ENCODE measurements at regions not wholly inside any gene's neighbourhood (a gene's known extent, or its start where the extent isn't known, plus 50 kb on each side); places are given as distances from the start of the nearest gene placed in this dataset.

GRCh38 chr2:226059961-226060627 lies 660.6 kb downstream of the NYAP2 start:
- no peak overlapping the region for H3K27ac ChIP-seq (ENCODE audit: insufficient read length, low read depth, low read length)
- no peaks in the 10 kb centered on the region for H3K23me2 ChIP-seq (ENCODE audit: insufficient read length, low read depth, low read length, poor library complexity, severe bottlenecking)
- H3K4me2 ChIP-seq (ENCODE audit: insufficient read depth, insufficient read length, low read length), result no peak overlapping the region
- no peak overlapping the region for H3T11ph ChIP-seq (ENCODE audit: low read length)
- no peaks in the 10 kb centered on the region for H3K9me3 Mint-ChIP-seq
- no peak overlapping the region for H2BK20ac ChIP-seq (ENCODE audit: low read depth, low read length, poor library complexity, severe bottlenecking)
- WGBS (ENCODE audit: extremely low coverage, insufficient read length, low lambda C conversion rate), result no CpG with 5 or more reads among the region's 3 CpGs
- TF ChIP-seq, protein P1, sequence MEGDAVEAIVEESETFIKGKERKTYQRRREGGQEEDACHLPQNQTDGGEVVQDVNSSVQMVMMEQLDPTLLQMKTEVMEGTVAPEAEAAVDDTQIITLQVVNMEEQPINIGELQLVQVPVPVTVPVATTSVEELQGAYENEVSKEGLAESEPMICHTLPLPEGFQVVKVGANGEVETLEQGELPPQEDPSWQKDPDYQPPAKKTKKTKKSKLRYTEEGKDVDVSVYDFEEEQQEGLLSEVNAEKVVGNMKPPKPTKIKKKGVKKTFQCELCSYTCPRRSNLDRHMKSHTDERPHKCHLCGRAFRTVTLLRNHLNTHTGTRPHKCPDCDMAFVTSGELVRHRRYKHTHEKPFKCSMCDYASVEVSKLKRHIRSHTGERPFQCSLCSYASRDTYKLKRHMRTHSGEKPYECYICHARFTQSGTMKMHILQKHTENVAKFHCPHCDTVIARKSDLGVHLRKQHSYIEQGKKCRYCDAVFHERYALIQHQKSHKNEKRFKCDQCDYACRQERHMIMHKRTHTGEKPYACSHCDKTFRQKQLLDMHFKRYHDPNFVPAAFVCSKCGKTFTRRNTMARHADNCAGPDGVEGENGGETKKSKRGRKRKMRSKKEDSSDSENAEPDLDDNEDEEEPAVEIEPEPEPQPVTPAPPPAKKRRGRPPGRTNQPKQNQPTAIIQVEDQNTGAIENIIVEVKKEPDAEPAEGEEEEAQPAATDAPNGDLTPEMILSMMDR (conservative IDR thresholded peaks at IDR 0.05), result no peak
- no peak overlapping the region for H4K8ac ChIP-seq (replicated peaks; ENCODE audit: insufficient read length, low read depth, low read length)
- no peaks in the 10 kb centered on the region for H3K4me1 ChIP-seq (ENCODE audit: insufficient read depth, low read length)
- H3K79me1 ChIP-seq (ENCODE audit: insufficient read depth, low read depth, low read length, poor library complexity, severe bottlenecking), result no peaks in the 10 kb centered on the region
- no peak overlapping the region for H3K4ac ChIP-seq (ENCODE audit: low read depth, low read length)
- no peaks in the 10 kb centered on the region for H3K36me3 Mint-ChIP-seq (ENCODE audit: insufficient read depth in 1 of 3, low read depth in 3 of 3)
- no peaks in the 10 kb centered on the region for H3K79me2 ChIP-seq (ENCODE audit: insufficient read depth, low read length)
- no peak overlapping the region for H3K4me3 Mint-ChIP-seq
- no peak overlapping the region for H4K5ac ChIP-seq (ENCODE audit: insufficient read length, low read depth, low read length)
- no peaks in the 10 kb centered on the region for H4K20me1 ChIP-seq (ENCODE audit: control insufficient read depth, insufficient read depth, insufficient read length)
- no peak overlapping the region for H3K18ac ChIP-seq (ENCODE audit: insufficient read length, low read depth, low read length)
- no peak overlapping the region for H3K14ac ChIP-seq (ENCODE audit: insufficient read depth, low read length)
- no peaks in the 10 kb centered on the region for H3K27me3 Mint-ChIP-seq (ENCODE audit: low read depth)
- H2BK12ac ChIP-seq (ENCODE audit: insufficient read length, low read depth, low read length), result no peak overlapping the region
- no peak overlapping the region for H2AK5ac ChIP-seq (ENCODE audit: insufficient read length, low read length)
- no peak overlapping the region for H2BK120ac ChIP-seq (ENCODE audit: low read depth, low read length, poor library complexity, severe bottlenecking)
- H3K23ac ChIP-seq (ENCODE audit: insufficient read length, low read depth, low read length), result no peak overlapping the region
- no peak overlapping the region for H2BK5ac ChIP-seq (ENCODE audit: insufficient read length, low read length)
- H3K4me1 Mint-ChIP-seq, result peaks cover 16 to 17% of the 10 kb centered on the region in 2 experiments
- H3K9me3 ChIP-seq (ENCODE audit: control insufficient read depth, low read depth, low read length), result no peaks in the 10 kb centered on the region
- H3K27me3 ChIP-seq (ENCODE audit: insufficient read depth, low read length), result no peaks in the 10 kb centered on the region
- H2AFZ ChIP-seq (ENCODE audit: low read length), result no peak overlapping the region
- H3K56ac ChIP-seq (ENCODE audit: insufficient read length, low read depth, low read length), result no peak overlapping the region
- no peak overlapping the region for H2BK15ac ChIP-seq (ENCODE audit: low read depth, low read length)
- H3K27ac Mint-ChIP-seq, result no peak overlapping the region
- H3K9ac ChIP-seq (ENCODE audit: extremely low read depth, insufficient read length, low read length), result no peak overlapping the region
- H4K91ac ChIP-seq (ENCODE audit: insufficient read length, low read depth, low read length), result no peak overlapping the region
- no peak for DNase-seq

Measured in H9 (cell line).